Bone marrow (tissue), 2 donors: ENCODE measurements at regions not wholly inside any gene's neighbourhood (a gene's known extent, or its start where the extent isn't known, plus 50 kb on each side); places are given as distances from the start of the nearest gene placed in this dataset.

Source experiments
- DNase-seq, 2 donors: peaks; one replicate each; lab custom pipeline; 2025; lab: John Stamatoyannopoulos, UW

GRCh38 chr13:31049083-31049482, 112.6 kb downstream of the HSPH1 start:
- no peak for DNase-seq

- no peak for DNase-seq
Observed at GRCh38 chr13:31048521-31048920, 113.2 kb downstream of the HSPH1 start.

- no peak for DNase-seq
Observed at GRCh38 chr13:31046711-31047279, 114.3 kb downstream of the TEX26 start.

DNA sequence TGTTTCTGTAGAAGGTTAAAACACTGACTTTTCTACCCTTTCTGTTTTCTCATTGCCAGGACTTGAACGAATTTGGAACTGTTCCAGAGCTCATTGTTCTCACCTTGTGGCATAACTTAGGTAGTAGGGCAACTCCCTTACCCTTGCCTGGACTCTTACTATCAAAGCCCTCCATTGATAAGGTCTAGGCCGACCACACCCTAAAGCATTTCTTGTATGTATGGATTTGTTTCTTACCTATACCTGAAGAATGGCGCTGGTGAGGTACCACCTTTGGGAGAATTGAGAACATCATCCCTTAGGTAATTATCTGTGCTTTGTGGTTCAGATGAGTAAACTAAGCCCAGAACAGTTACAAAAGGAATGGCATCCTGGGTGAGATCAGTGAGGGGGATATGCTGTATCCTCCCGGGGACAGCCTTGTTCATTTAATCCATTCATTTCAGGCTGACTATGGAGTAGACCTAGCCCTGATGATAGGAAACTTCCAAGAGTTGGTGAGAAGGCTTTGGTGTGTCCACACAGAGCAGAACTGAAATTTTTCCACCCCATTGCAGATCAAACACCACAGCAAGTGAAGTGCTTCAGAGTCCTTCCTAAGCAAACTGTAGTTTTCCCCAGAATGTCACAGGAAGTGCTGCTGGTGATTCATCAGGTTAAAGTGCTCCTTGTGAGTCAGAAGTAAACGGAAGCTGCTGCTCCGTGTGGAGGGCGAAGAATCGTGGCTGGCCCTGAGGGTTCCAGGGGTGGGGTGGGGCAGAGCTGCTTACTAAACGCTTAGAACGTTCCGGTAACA, 113.0 kb downstream of the TEX26 start:
- DNase-seq, result peak; percentile 27 to 82

DNA sequence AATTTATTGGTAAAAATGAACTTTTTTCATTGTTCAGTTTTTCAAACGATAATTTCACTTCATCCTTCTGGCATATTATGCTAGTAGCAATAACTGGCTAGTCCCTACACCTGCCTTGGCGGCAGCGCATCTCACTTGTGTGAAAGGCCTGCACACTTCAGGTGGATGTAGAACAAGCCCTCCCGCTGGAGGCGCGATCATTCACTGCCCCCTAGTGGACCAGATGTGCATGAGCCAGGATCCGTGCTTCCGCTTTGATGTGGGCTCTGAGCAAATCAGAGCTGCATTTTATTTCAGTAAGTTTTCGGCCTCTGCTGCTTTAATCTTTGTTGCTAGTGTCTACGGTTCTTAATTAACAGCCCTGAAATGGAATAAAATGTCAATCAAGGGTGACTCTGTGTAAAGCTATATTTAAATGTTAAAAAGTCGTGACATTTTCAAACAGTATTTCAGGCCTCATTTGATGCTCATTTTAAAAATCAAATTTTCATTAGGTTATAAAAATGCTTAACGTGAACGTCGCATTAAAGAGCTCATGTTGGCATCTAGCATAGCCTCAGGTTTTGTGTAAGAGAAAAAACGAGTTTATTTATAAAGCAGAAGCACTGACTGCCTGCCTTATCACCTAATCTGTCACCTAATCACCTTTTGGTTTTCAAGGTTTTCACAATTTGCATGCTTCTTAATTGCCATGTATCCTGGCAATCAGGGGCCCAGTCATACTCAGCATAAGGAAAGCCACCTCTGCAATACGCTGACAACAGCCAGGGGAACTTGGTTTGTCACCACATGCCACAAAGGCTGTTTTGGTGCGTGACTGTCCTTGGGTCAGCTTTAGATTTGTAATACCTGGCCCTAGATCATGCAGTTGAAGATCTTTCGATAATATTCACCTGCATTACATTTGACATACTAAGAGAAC, 112.2 kb downstream of the TEX26 start:
- peak; percentile 25 to 60 for DNase-seq

GRCh38 chr13:31043957-31044356, 111.5 kb downstream of the TEX26 start:
- no peak for DNase-seq

GRCh38 chr13:31042481-31043165, 110.2 kb downstream of the TEX26 start:
- DNase-seq, result no peak

DNA sequence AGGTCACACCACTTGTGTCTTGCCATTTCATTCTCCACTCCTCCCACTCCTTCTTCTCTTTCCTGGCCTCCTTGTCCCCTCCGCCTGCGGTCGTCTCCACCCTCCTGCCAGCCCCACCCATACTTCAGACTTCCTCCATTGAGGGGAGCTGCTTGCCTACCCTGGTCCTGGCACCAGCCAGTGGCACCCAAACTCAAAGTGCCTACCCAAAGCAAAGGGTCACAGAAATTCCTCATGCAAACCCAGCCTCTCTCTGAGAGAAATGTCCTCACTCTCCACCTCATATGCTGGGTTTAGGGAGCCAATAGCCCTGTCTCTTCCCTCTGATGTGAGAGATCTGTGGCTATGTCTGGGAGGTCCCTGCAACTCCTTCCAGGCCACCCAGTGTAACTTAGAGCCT, 109.6 kb downstream of the TEX26 start:
- no peak for DNase-seq

DNA sequence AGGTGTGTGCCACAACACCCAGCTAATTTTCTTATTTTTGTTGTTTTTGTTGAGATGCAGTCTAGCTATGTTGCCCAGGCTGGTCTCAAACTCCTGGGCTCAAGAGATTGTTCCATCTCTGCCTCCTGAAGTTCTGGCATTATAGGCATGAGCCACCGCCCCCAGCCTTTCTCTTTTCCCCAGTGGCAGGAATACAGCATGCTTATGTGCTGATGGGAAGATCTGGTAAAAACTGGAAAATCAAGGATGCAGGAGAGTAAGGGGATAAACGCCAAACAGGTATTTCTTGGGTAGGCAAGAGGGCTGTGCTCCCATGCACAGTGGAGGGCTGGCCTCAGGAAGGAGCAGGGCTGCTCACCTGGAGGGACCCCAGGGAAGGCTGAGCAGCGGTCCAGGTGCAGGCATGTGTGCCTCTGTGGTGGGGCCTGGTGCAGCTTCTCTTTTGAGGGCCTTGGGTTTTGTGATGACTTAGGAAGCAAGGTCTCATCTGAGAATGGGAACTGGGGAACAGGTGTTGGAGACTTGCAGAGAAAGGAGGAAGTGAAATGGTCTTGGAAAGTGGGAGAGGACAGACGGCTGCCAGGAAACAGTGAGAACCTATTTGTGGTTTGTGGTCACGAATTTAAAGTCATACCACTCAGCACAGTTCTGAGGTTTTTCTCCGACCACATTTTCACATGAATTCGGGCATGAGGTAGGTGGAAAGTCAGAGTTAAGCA, 106.5 kb downstream of the TEX26 start:
- DNase-seq, result peak in 1 of 2 donors; percentile 43

DNA sequence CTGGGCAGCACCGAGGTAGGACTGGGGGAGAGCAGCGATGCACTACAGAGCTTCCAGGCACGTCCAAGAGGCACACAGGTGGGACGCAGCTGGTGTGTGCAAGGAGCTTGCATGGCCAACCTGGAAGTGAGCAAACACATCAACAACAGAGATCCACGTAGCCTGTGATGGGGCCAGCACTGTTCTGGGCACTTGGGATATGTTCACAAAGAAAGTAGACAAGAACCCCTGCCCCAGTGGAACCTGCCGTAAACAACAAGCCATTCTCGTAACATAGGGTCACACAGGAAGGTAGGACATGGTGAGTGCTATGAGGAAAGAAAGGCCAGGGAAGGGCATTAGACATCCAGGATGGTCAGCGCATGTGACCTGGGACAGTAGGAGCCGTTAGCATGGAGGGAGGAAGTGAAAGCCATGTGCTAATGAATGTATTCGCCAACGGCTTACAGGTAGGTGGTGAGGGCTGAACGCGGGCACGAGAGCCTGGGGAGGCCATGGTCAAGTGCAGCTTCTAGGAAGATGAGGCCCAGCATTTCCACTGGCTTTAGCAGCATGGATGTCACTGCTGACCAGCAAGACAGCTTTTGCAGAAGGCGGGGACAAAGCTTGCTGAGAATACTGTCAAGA, 105.5 kb downstream of the TEX26 start:
- DNase-seq, result no peak

DNA sequence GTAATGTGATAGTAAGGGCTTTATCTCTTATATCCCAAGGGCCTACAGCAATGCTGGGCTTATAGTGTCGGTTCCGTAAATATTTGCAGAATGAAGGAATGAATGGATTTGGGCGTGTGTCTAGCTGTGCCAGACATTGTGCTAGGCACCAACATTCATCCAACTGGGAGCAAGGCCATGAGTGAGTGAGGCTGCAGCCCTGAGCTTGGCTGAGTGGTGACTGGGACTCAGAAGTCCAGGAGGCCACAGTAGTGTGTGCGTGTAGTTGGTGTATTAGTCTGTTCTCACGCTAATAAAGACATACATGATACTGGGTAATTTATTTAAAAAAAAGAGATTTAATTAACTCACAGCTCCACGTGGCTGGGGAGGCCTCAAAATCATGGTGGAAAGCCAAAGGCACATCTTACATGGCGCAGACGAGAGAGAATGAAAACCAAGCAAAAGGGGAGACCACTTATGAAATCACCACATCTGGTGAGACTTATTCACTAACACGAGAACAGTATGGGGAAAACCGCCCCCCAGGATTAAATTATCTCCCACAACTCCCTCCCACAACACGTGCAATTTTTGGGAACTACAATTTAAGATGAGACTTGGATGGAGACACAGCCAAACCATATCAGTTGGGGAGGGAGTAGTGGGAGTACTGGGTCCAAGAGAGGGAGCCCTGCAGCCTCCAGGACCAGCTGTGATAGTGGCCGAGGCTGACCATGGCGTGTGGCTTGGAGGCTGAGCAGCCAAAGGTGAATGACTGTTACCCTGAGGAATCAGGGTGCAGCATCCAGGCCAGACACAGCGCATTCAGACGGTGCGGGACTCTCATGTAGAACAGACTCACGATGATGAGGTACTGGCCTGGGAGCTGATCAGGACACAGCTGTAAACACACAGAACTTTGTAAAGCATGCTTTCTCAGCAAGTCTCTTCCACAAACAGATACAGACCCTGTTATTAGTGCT, 104.6 kb downstream of the TEX26 start:
- DNase-seq, result no peak

DNA sequence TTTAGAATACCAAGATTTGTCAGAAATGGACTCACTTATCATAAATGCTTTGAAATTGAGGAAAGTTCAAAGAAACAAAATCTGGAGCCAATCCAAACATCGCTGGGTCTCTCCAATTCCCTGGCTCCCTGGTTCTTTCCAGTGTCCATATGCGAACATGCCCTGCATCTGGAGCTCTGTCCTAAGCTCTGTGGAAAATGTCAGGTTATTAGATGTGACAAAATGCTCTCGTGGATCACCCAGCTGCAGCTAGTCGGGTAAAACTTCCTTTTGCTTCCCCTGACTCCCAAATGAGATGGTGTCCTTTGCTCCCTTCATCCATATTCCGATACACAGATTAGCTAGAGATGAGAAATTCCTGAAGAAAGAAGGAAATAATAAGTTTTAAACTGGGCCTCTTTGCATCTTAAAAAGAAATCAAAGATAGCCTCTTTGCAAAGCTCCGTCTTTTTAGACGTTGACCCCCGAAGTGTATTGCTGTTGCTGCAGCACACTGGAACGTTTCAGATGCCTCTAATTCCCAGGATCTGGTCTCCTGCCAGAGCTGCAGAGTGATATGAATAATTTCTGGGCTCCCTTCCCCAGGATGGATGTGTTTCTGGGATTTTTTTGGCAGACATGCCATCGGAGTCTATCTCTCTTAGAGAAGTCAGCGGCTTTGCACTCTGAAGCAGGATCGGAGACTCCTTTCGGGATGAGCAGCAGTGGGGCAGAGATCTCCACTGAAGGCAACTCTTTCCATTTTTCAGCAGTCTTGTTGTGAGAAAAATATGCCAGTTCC, 102.9 kb downstream of the TEX26 start:
- no peak for DNase-seq

DNA sequence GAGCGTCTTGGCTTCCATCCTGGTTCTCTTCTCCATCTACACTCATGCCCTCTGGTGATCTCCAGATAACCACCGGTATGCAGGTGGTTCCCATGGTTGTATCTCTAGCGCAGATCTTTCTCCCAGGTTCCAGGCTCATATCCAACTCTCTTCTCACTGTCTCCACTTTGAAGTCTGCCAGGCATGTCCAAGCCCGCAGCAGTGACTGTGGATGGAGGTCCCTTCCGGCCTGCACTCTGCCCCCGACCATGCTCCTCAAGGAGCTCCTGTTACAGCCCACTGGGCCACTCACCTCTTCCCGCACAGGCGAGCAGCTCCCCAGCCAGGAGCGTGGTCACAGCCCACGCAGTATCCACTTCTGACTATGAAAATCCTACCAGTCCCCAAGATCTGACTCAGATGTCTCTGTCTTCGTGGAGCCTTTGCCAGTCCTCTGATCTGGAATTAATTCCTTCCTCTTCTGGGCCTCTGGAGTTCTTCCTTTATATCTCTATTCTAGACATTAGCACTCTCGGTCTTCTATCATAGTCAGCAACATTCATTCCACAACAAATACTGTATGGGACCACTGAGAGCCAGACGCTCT, 100.2 kb downstream of the TEX26 start:
- DNase-seq, result no peak

DNA sequence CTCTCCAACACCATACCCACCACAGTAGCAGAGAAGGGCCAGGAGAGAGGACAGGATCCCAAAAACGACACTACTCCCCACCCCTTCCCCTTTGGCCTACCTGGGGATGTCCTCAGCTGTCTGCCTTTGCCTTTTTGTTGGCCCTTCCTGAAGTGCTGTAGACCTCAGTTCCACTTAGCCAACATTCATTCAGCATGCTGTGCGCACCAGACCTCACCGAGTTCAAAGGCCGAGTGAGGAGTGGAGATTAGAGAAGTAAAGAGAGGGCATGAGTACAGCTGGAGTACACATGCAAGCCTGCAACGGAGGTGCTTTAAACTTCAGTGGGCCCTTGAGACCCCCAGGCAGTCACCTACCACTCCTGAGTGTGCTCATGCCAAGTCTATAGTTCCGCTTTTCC, 99.0 kb downstream of the TEX26 start:
- DNase-seq, result no peak

DNA sequence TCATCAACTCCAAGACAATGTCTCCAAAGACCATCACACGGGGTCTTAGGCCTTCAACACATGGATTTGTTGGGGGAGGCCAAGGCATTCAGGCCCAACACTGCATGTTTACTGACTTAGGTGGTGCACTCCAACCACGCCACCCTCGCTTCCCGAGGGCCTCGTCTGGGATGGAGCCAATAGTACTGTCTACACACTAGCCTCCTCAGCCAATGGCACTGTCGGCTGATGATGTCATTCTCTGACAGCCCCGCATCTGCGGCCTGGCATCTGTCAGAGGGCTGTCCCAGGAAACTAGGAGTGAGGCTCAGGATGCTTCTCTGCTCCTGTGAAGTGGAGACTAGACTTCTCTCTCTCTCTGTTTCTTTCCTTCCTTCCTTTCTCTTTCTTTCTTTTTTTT, 96.6 kb downstream of the TEX26 start:
- DNase-seq, result no peak

GRCh38 chr13:31027136-31027535, 94.7 kb downstream of the TEX26 start:
- DNase-seq, result no peak
